Panc1 (cell line): ENCODE measurements at regions not wholly inside any gene's neighbourhood (a gene's known extent, or its start where the extent isn't known, plus 50 kb on each side); places are given as distances from the start of the nearest gene placed in this dataset.

Experiments
- ATAC-seq: fragments of 200-7000 bp; cut with Tn5 transposase; 2 replicates; pipeline ENCODE4 v1.9.1; 2020; ENCODE audit warnings: mild to moderate bottlenecking, moderate library complexity
- BruUV-seq: library from RNA; stranded (reverse); fragments of 400-500 nt; replicated peaks from 2 replicates; lab custom pipeline; 2021; lab: Mats Ljungman, UMichigan
- CTCF ChIA-PET: fragments of 300-600 bp; sonication (Branson Sonifier 250); formaldehyde crosslinking; loops from one replicate; lab custom pipeline; 2022; ENCODE audit warnings: antibody characterized with exemption; lab: Charles Lee
- POLR2A ChIA-PET: fragments of 300-600 bp; sonication (Branson Sonifier 250); formaldehyde crosslinking; loops from one replicate; lab custom pipeline; 2022; ENCODE audit warnings: antibody characterized with exemption; lab: Charles Lee
- DNase-seq: peaks from one replicate; pipeline ENCODE4 v3.0.0-alpha.2; 2010; ENCODE audit warnings: low read depth, low spot score
- H3K27ac ChIP-seq: 2 replicates; pipeline ENCODE4 v1.5.1; 2011; ENCODE audit warnings: mild to moderate bottlenecking, low read length, inconsistent platforms
- H3K27me3 ChIP-seq: fragments of 200-500 bp; sonication (Bioruptor generic); 2 replicates; pipeline ENCODE4 v1.6.0; 2014; ENCODE audit warnings: low read length, inconsistent platforms; ENCODE audit not compliant: control insufficient read depth, insufficient read depth
- H3K36me3 ChIP-seq: fragments of 200-500 bp; sonication (Bioruptor generic); 2 replicates; pipeline ENCODE4 v1.5.1; 2014; ENCODE audit warnings: inconsistent platforms, mild to moderate bottlenecking, low read length, moderate library complexity; ENCODE audit not compliant: control insufficient read depth, insufficient read depth
- H3K4me1 ChIP-seq: 2 replicates; pipeline ENCODE4 v1.5.1; 2011; ENCODE audit warnings: inconsistent platforms, mild to moderate bottlenecking, low read length, moderate library complexity; ENCODE audit not compliant: control insufficient read depth, insufficient read depth
- H3K4me3 ChIP-seq, 2 experiments: 2 replicates each; pipeline ENCODE4 v1.5.1; 2011 to 2012; ENCODE audit warnings: low read depth in 2 of 2, low read length in 2 of 2, mild to moderate bottlenecking in 2 of 2, inconsistent platforms in 1 of 2, moderate library complexity in 1 of 2
- H3K9me3 ChIP-seq: fragments of 200-500 bp; sonication (Bioruptor generic); 2 replicates; pipeline ENCODE4 v1.5.1; 2014; ENCODE audit warnings: low read depth, mild to moderate bottlenecking, inconsistent platforms, low read length, moderate library complexity; ENCODE audit not compliant: control insufficient read depth, insufficient read depth
- CTCF ChIP-seq: fragments of 450-650 bp; IDR thresholded peaks from 2 replicates; pipeline ENCODE4 v1.5.1; 2017; ENCODE audit warnings: mild to moderate bottlenecking
- POLR2AphosphoS5 ChIP-seq: IDR thresholded peaks from 2 replicates; pipeline ENCODE4 v1.6.1; 2012; ENCODE audit warnings: mild to moderate bottlenecking, low read depth, low read length, moderate library complexity
- REST ChIP-seq, 2 experiments: IDR thresholded peaks; 2 replicates each; pipeline ENCODE4 v1.6.1; 2011 to 2012; ENCODE audit warnings: low read depth in 2 of 2, control low read depth in 1 of 2, low read length in 1 of 2, mild to moderate bottlenecking in 1 of 2, moderate library complexity in 1 of 2; ENCODE audit not compliant: insufficient read depth in 1 of 2
- SIN3A ChIP-seq: IDR thresholded peaks from 2 replicates; pipeline ENCODE4 v1.6.1; 2012; ENCODE audit warnings: low read depth, mild to moderate bottlenecking, low read length, moderate library complexity, borderline replicate concordance; ENCODE audit not compliant: insufficient read depth
- TCF7L2 ChIP-seq: IDR thresholded peaks from 2 replicates; pipeline ENCODE4 v1.6.1; 2011; ENCODE audit warnings: mild to moderate bottlenecking, low read depth, low read length, inconsistent platforms
- in situ Hi-C: cut with HindIII; loops from 2 replicates; pipeline ENCODE4 v1.10.0; 2016; ENCODE audit warnings: low sequenced_read_pairs, low pct_unique_long_range_greater_than_20kb
- intact Hi-C: fragments of 100-400 bp; cut with micrococcal nuclease; formaldehyde crosslinking; loops from one replicate; pipeline ENCODE4 v1.10.0; 2022; ENCODE audit not compliant: unreplicated experiment

GRCh38 chr2:138201286-138201685 is 237.0 kb downstream of the HNMT start:
- H3K4me1 ChIP-seq, result no peaks in the 10 kb centered on the region
- intact Hi-C loops, result no loop called here
- DNase-seq (no peak), ATAC-seq (no peak)
- H3K9me3 ChIP-seq, result no peaks in the 10 kb centered on the region
- H3K36me3 ChIP-seq, result no peaks in the 10 kb centered on the region
- no TSS peak for BruUV-seq
- no peak overlapping the region for H3K4me3 ChIP-seq
- ChIA-PET POLR2A (no interaction called here), CTCF (no interaction called here)
- TF ChIP-seq CTCF, result no peak
- no peak for TF ChIP-seq POLR2AphosphoS5
- TF ChIP-seq REST (IDR thresholded peaks at IDR 0.05; ENCODE audit: insufficient read depth in 1 of 2, low read depth in 2 of 2, low read length in 1 of 2), result no peak
- no peak for TF ChIP-seq TCF7L2
- TF ChIP-seq SIN3A, result no peak
- H3K27ac ChIP-seq, result no peak overlapping the region
- H3K27me3 ChIP-seq, result no peaks in the 10 kb centered on the region
- in situ Hi-C loops, result no loop called here

GRCh38 chr2:138202762-138203161 is 238.5 kb downstream of the HNMT start:
- BruUV-seq, result no TSS peak
- no peak for ATAC-seq
- no peaks in the 10 kb centered on the region for H3K9me3 ChIP-seq
- CTCF ChIA-PET, result no interaction called here
- no peak overlapping the region for H3K27ac ChIP-seq
- no peaks in the 10 kb centered on the region for H3K27me3 ChIP-seq
- intact Hi-C loops, result no loop called here
- H3K36me3 ChIP-seq, result no peaks in the 10 kb centered on the region
- TF ChIP-seq REST (IDR thresholded peaks at IDR 0.05; ENCODE audit: insufficient read depth in 1 of 2, low read depth in 2 of 2, low read length in 1 of 2) (no peak), TCF7L2 (no peak), POLR2AphosphoS5 (no peak), SIN3A (no peak), CTCF (no peak)
- in situ Hi-C loops, result no loop called here
- no peak overlapping the region for H3K4me3 ChIP-seq
- H3K4me1 ChIP-seq, result no peaks in the 10 kb centered on the region
- POLR2A ChIA-PET, result no interaction called here
- DNase-seq, result no peak
